ENCODE measurements at regions not wholly inside any gene's neighbourhood (a gene's known extent, or its start where the extent isn't known, plus 50 kb on each side); places are given as distances from the start of the nearest gene placed in this dataset.

GRCh38 chr4:57435300-57435699 is 325.1 kb upstream of the IGFBP7 start:
- no peaks in the 10 kb centered on the region for H3K36me3 Mint-ChIP-seq (ENCODE audit: low read depth)
- H3K27ac Mint-ChIP-seq (ENCODE audit: unreplicated experiment): no peak overlapping the region
- H3K4me3 Mint-ChIP-seq: no peak overlapping the region
- H3K9me3 Mint-ChIP-seq: no peaks in the 10 kb centered on the region
- H3K27me3 Mint-ChIP-seq (ENCODE audit: low read depth): no peaks in the 10 kb centered on the region
- no peak for DNase-seq (ENCODE audit: low read depth, low spot score)
- no peak for TF ChIP-seq CTCF (conservative IDR thresholded peaks at IDR 0.05)
- H3K4me1 Mint-ChIP-seq: peaks cover 4% of the 10 kb centered on the region

GRCh38 chr4:57430726-57431125 is 320.5 kb upstream of the IGFBP7 start:
- no peaks in the 10 kb centered on the region for H3K27me3 Mint-ChIP-seq (ENCODE audit: low read depth)
- TF ChIP-seq CTCF (conservative IDR thresholded peaks at IDR 0.05): no peak
- DNase-seq (ENCODE audit: low read depth, low spot score): no peak
- H3K4me1 Mint-ChIP-seq: peaks cover 4% of the 10 kb centered on the region
- no peaks in the 10 kb centered on the region for H3K36me3 Mint-ChIP-seq (ENCODE audit: low read depth)
- H3K9me3 Mint-ChIP-seq: no peaks in the 10 kb centered on the region
- no peak overlapping the region for H3K4me3 Mint-ChIP-seq
- H3K27ac Mint-ChIP-seq (ENCODE audit: unreplicated experiment): no peak overlapping the region

GRCh38 chr4:57426779-57427395 is 316.7 kb upstream of the IGFBP7 start:
- H3K36me3 Mint-ChIP-seq (ENCODE audit: low read depth): no peaks in the 10 kb centered on the region
- no peaks in the 10 kb centered on the region for H3K4me1 Mint-ChIP-seq
- H3K27ac Mint-ChIP-seq (ENCODE audit: unreplicated experiment): no peak overlapping the region
- peak; percentile 75 for DNase-seq (ENCODE audit: low read depth, low spot score)
- TF ChIP-seq CTCF (conservative IDR thresholded peaks at IDR 0.05): peak; percentile 78
- H3K4me3 Mint-ChIP-seq: no peak overlapping the region
- no peaks in the 10 kb centered on the region for H3K27me3 Mint-ChIP-seq (ENCODE audit: low read depth)
- H3K9me3 Mint-ChIP-seq: peaks cover 3% of the 10 kb centered on the region

- H3K27ac Mint-ChIP-seq (ENCODE audit: unreplicated experiment): no peak overlapping the region
- H3K4me1 Mint-ChIP-seq: no peaks in the 10 kb centered on the region
- H3K4me3 Mint-ChIP-seq: no peak overlapping the region
- no peak for DNase-seq (ENCODE audit: low read depth, low spot score)
- peaks cover 4% of the 10 kb centered on the region for H3K36me3 Mint-ChIP-seq (ENCODE audit: low read depth)
- TF ChIP-seq CTCF (conservative IDR thresholded peaks at IDR 0.05): no peak
- no peaks in the 10 kb centered on the region for H3K27me3 Mint-ChIP-seq (ENCODE audit: low read depth)
- peaks cover 6% of the 10 kb centered on the region for H3K9me3 Mint-ChIP-seq
Measured at GRCh38 chr4:57425610-57426009, 315.4 kb upstream of the IGFBP7 start.

- H3K4me3 Mint-ChIP-seq: no peak overlapping the region
- no peaks in the 10 kb centered on the region for H3K27me3 Mint-ChIP-seq (ENCODE audit: low read depth)
- H3K4me1 Mint-ChIP-seq: no peaks in the 10 kb centered on the region
- H3K27ac Mint-ChIP-seq (ENCODE audit: unreplicated experiment): peak overlapping the region; percentile 25
- H3K36me3 Mint-ChIP-seq (ENCODE audit: low read depth): peaks cover 4% of the 10 kb centered on the region
- no peak for DNase-seq (ENCODE audit: low read depth, low spot score)
- peaks cover 6% of the 10 kb centered on the region for H3K9me3 Mint-ChIP-seq
- no peak for TF ChIP-seq CTCF (conservative IDR thresholded peaks at IDR 0.05)
Measured at GRCh38 chr4:57424232-57424897, 314.2 kb upstream of the IGFBP7 start.

Data from neural crest cell (in vitro differentiated cells).